Endothelial cell of umbilical vein (primary cell): ENCODE measurements at regions not wholly inside any gene's neighbourhood (a gene's known extent, or its start where the extent isn't known, plus 50 kb on each side); places are given as distances from the start of the nearest gene placed in this dataset.

ENCODE experiments used
- BruUV-seq: library from RNA; stranded (reverse); fragments of 400-500 nt; replicated peaks from 2 replicates; lab custom pipeline; 2021; lab: Mats Ljungman, UMichigan
- CTCF ChIA-PET: fragments of 300-600, 350-600 bp; sonication (Branson Sonifier 250); formaldehyde crosslinking; loops from one replicate; lab custom pipeline; 2021; ENCODE audit warnings: antibody characterized with exemption, inconsistent platforms; lab: Charles Lee
- POLR2A ChIA-PET: fragments of 300-600, 350-600 bp; sonication (Branson Sonifier 250); formaldehyde crosslinking; loops from one replicate; lab custom pipeline; 2021; ENCODE audit warnings: antibody characterized with exemption, inconsistent platforms; lab: Charles Lee
- DNase-seq: peaks from one replicate; pipeline ENCODE4 v3.0.0-alpha.2; 2011; ENCODE audit warnings: low read depth, low spot score
- FAIRE-seq: peaks from 2 replicates; lab custom pipeline; 2011; peaks lifted over from hg19 to GRCh38; lab: Jason Lieb, UNC
- H2AFZ ChIP-seq: 2 replicates; pipeline ENCODE4 v1.6.0; 2012; ENCODE audit warnings: low read depth, low read length, control low read depth, inconsistent platforms
- H3K27ac ChIP-seq: 2 replicates; pipeline ENCODE4 v1.5.1; 2011; ENCODE audit warnings: low read depth, mild to moderate bottlenecking, control low read depth, low read length, moderate library complexity; ENCODE audit not compliant: insufficient read depth
- H3K27me3 ChIP-seq, 2 experiments: 2 replicates each; pipeline versions ENCODE4 v1.6.0 to v1.6.1; 2011; ENCODE audit warnings: low read length in 2 of 2, mixed read lengths in 1 of 2; ENCODE audit not compliant: control insufficient read depth in 2 of 2, insufficient read depth in 2 of 2
- H3K36me3 ChIP-seq, 2 experiments: 2 replicates in 1 of 2; 3 replicates in 1 of 2; pipeline ENCODE4 v1.5.1; 2011; ENCODE audit warnings: low read length in 2 of 2, mild to moderate bottlenecking in 1 of 2, moderate library complexity in 1 of 2; ENCODE audit not compliant: control insufficient read depth in 2 of 2, insufficient read depth in 2 of 2; ENCODE audit errors: extremely low read depth in 1 of 2
- H3K4me1 ChIP-seq: 3 replicates; pipeline ENCODE4 v1.5.1; 2011; ENCODE audit warnings: mild to moderate bottlenecking, low read length; ENCODE audit not compliant: control insufficient read depth, insufficient read depth; ENCODE audit errors: extremely low read depth
- H3K4me2 ChIP-seq: 2 replicates; pipeline ENCODE4 v1.6.1; 2011; ENCODE audit warnings: low read length, control low read depth, mixed read lengths; ENCODE audit not compliant: insufficient read depth
- H3K4me3 ChIP-seq, 3 experiments: fragments of 200-600 bp in 1 of 3; sonication (generic), shearing (Covaris generic) in 1 of 3; replicated peaks in 1 of 3; 2 replicates each; pipeline ENCODE4 v1.5.1; 2011 to 2016; ENCODE audit warnings: control low read depth in 3 of 3, low read length in 3 of 3, mild to moderate bottlenecking in 2 of 3, inconsistent platforms in 1 of 3, low read depth in 1 of 3, moderate library complexity in 1 of 3; ENCODE audit not compliant: insufficient read depth in 1 of 3
- H3K79me2 ChIP-seq: 2 replicates; pipeline ENCODE4 v1.6.0; 2012; ENCODE audit warnings: low read length, inconsistent platforms; ENCODE audit not compliant: control insufficient read depth, insufficient read depth
- H3K9ac ChIP-seq: replicated peaks from 2 replicates; pipeline ENCODE3; 2011; ENCODE audit warnings: low read length, control low read depth; ENCODE audit not compliant: insufficient read depth; ENCODE audit errors: extremely low read depth
- H3K9me1 ChIP-seq: replicated peaks from 3 replicates; pipeline ENCODE4 v1.6.0; 2011; ENCODE audit warnings: mild to moderate bottlenecking, low read length; ENCODE audit not compliant: control insufficient read depth, insufficient read depth; ENCODE audit errors: extremely low read depth
- H3K9me3 ChIP-seq: replicated peaks from 2 replicates; pipeline ENCODE4 v1.5.1; 2012; ENCODE audit warnings: low read length, inconsistent platforms; ENCODE audit not compliant: control insufficient read depth, insufficient read depth
- H4K20me1 ChIP-seq: replicated peaks from 2 replicates; pipeline ENCODE3; 2011; ENCODE audit warnings: mild to moderate bottlenecking, low read length; ENCODE audit not compliant: control insufficient read depth, insufficient read depth; ENCODE audit errors: extremely low read depth
- EZH2 ChIP-seq: IDR thresholded peaks from 2 replicates; pipeline ENCODE4 v1.6.1; 2012; ENCODE audit warnings: borderline replicate concordance, low read depth, mild to moderate bottlenecking, moderate library complexity, low read length, inconsistent platforms; ENCODE audit not compliant: severe bottlenecking
- FOS ChIP-seq: IDR thresholded peaks from 2 replicates; pipeline ENCODE4 v1.6.1; 2011; ENCODE audit warnings: mild to moderate bottlenecking, low read length, moderate library complexity, borderline replicate concordance; ENCODE audit not compliant: insufficient read depth
- GATA2 ChIP-seq: IDR thresholded peaks from 2 replicates; pipeline ENCODE4 v1.7.0; 2011; ENCODE audit warnings: low read depth, mild to moderate bottlenecking, moderate library complexity, mixed read lengths, low read length; ENCODE audit not compliant: insufficient read length, insufficient read depth
- JUN ChIP-seq: IDR thresholded peaks from 2 replicates; pipeline ENCODE4 v1.6.1; 2011; ENCODE audit warnings: borderline replicate concordance, low read depth; ENCODE audit not compliant: insufficient read length, insufficient read depth
- MYC ChIP-seq: IDR thresholded peaks from one replicate; pipeline ENCODE4 v1.6.1; 2011; ENCODE audit warnings: mild to moderate bottlenecking, low read depth, low read length
- POLR2A ChIP-seq: IDR thresholded peaks from 2 replicates; pipeline ENCODE4 v1.6.1; 2012; ENCODE audit warnings: low read depth, mild to moderate bottlenecking, control low read depth, low read length
- POLR2AphosphoS5 ChIP-seq: IDR thresholded peaks from 2 replicates; pipeline ENCODE4 v1.6.1; 2012; ENCODE audit warnings: low read depth, mild to moderate bottlenecking, control low read depth, low read length, moderate library complexity; ENCODE audit not compliant: insufficient read depth
- dilution Hi-C: fragments of 300-500 bp; cut with MboI; formaldehyde crosslinking; loops from one replicate; pipeline ENCODE4 v1.15.0; 2019; ENCODE audit warnings: low sequenced_read_pairs; ENCODE audit not compliant: extremely low pct_ligation_motif_present
- intact Hi-C: fragments of 100-400 bp; cut with micrococcal nuclease; formaldehyde crosslinking; loops from one replicate; pipeline ENCODE4 v1.10.0; 2022
- TF ChIP-seq, protein P1 (sequence below): IDR thresholded peaks from 2 replicates; pipeline ENCODE4 v1.6.1; 2011; ENCODE audit not compliant: insufficient read depth, insufficient read length
- TF ChIP-seq, protein P2 (sequence below), 2 donors: IDR thresholded peaks; 1 replicate in 1 of 2; 2 replicates in 1 of 2; pipeline ENCODE4 v1.5.1; 2011; ENCODE audit warnings: low read length in 2 of 2, mild to moderate bottlenecking in 2 of 2, moderate library complexity in 2 of 2, control low read depth in 1 of 2, inconsistent platforms in 1 of 2, low read depth in 1 of 2; ENCODE audit not compliant: insufficient read depth in 1 of 2; ENCODE audit errors: extremely low read depth in 1 of 2

DNA sequence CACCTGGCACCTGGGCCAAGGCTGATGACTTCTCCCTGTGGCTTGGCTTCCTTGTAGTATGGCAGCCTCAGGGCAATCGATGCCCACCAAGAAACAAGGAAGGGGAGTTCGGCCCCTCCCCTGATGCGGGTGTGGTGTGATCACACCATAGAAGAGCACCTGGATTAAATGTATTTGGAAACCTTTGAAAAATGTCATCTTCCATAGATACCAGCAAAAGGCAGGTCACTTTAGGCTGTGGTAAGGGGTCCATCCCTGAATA, 198.2 kb downstream of the CYP26B1 start:
- intact Hi-C loops: no loop called here
- Histone ChIP-seq H3K36me3 (no peaks in the 10 kb centered on the region), H3K9me3 (no peaks in the 10 kb centered on the region), H3K4me1 (no peaks in the 10 kb centered on the region), H3K4me3 (no peak overlapping the region), H3K27ac (no peak overlapping the region), H2AFZ (no peak overlapping the region), H3K4me2 (no peak overlapping the region), H3K27me3 (no peaks in the 10 kb centered on the region), H4K20me1 (no peaks in the 10 kb centered on the region), H3K9ac (no peak overlapping the region), H3K9me1 (no peaks in the 10 kb centered on the region), H3K79me2 (no peaks in the 10 kb centered on the region)
- ChIA-PET CTCF (interaction anchor here (1.3 kb wide), 1 partner anchor 45 kb away, joined by 4 read pairs; no protein-coding TSS in a partner anchor), POLR2A (no interaction called here)
- dilution Hi-C loops: no loop called here
- BruUV-seq: no TSS peak
- DNase-seq (no peak), FAIRE-seq (no peak)
- TF ChIP-seq POLR2AphosphoS5 (no peak), POLR2A (no peak), EZH2 (no peak), JUN (no peak), MYC (no peak), GATA2 (no peak)
- TF ChIP-seq, protein P1, sequence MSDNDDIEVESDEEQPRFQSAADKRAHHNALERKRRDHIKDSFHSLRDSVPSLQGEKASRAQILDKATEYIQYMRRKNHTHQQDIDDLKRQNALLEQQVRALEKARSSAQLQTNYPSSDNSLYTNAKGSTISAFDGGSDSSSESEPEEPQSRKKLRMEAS: no peak

GRCh38 chr2:71948781-71949536, 198.7 kb downstream of the CYP26B1 start:
- H4K20me1 ChIP-seq: no peaks in the 10 kb centered on the region
- H3K9me3 ChIP-seq: no peaks in the 10 kb centered on the region
- H3K9me1 ChIP-seq: no peaks in the 10 kb centered on the region
- H3K27ac ChIP-seq: no peak overlapping the region
- H3K36me3 ChIP-seq: no peaks in the 10 kb centered on the region
- CTCF ChIA-PET: interaction anchor here (1.4 kb wide), 1 partner anchor 25 kb away, joined by 5 read pairs; no protein-coding TSS in a partner anchor
- no peak overlapping the region for H3K4me2 ChIP-seq
- no peak overlapping the region for H2AFZ ChIP-seq
- DNase-seq: no peak
- BruUV-seq: no TSS peak
- no peak overlapping the region for H3K9ac ChIP-seq
- no peaks in the 10 kb centered on the region for H3K79me2 ChIP-seq
- no peaks in the 10 kb centered on the region for H3K27me3 ChIP-seq
- intact Hi-C loops: no loop called here
- POLR2A ChIA-PET: no interaction called here
- no peak overlapping the region for H3K4me3 ChIP-seq
- dilution Hi-C loops: no loop called here
- no peaks in the 10 kb centered on the region for H3K4me1 ChIP-seq
- no peak for TF ChIP-seq EZH2
- TF ChIP-seq FOS: no peak
- TF ChIP-seq, protein P1: no peak
- no peak for TF ChIP-seq POLR2AphosphoS5
- no peak for TF ChIP-seq JUN
- TF ChIP-seq POLR2A: no peak
- TF ChIP-seq, protein P2, sequence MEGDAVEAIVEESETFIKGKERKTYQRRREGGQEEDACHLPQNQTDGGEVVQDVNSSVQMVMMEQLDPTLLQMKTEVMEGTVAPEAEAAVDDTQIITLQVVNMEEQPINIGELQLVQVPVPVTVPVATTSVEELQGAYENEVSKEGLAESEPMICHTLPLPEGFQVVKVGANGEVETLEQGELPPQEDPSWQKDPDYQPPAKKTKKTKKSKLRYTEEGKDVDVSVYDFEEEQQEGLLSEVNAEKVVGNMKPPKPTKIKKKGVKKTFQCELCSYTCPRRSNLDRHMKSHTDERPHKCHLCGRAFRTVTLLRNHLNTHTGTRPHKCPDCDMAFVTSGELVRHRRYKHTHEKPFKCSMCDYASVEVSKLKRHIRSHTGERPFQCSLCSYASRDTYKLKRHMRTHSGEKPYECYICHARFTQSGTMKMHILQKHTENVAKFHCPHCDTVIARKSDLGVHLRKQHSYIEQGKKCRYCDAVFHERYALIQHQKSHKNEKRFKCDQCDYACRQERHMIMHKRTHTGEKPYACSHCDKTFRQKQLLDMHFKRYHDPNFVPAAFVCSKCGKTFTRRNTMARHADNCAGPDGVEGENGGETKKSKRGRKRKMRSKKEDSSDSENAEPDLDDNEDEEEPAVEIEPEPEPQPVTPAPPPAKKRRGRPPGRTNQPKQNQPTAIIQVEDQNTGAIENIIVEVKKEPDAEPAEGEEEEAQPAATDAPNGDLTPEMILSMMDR (IDR thresholded peaks at IDR 0.05; ENCODE audit: extremely low read depth in 1 of 2, insufficient read depth in 1 of 2, low read depth in 1 of 2, low read length in 2 of 2): no peak
- no peak for TF ChIP-seq MYC
- TF ChIP-seq GATA2: no peak
- no peak for FAIRE-seq
